ENCODE measurements at regions not wholly inside any gene's neighbourhood (a gene's known extent, or its start where the extent isn't known, plus 50 kb on each side); places are given as distances from the start of the nearest gene placed in this dataset.

DNA sequence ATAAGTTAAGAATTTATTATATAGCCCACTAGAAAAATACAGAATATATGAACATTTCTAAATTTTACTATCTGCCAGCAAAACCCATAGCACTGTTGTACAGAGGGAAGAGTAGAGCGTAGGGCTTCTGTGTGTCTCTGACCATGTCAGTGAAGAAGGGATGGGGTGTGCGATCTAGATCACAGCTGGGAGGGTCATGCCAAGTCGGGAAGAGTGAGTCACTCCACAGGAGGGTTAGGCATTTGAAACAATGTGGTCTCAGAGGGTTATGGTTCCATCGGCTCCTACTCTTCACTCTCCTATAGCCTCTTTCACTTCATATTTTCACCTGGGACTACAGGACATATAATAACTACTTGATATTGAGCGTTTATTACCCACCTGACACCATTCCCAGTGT is 185.1 kb upstream of the DDHD1 start:
- DNase-seq, result peak; percentile 9

DNA sequence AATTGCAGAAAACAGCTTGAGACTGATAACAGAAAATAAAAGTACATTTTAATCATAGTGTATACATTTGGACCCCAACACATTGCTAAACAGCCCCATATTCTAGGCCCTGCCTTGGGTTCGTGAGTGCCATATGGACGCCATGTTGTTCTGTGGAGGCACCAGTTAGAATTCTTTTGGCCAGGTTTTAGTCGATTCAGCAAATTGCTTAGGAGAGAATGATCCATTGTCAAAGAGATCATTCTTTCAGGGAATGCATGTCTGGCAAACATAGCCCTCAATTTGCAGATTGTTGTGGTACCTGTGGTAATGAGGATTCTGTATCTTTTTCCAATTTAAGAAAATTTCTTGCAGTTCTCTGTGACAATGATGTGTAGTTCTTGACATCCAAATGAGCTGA is 183.6 kb upstream of the DDHD1 start:
- no peak for DNase-seq

DNA sequence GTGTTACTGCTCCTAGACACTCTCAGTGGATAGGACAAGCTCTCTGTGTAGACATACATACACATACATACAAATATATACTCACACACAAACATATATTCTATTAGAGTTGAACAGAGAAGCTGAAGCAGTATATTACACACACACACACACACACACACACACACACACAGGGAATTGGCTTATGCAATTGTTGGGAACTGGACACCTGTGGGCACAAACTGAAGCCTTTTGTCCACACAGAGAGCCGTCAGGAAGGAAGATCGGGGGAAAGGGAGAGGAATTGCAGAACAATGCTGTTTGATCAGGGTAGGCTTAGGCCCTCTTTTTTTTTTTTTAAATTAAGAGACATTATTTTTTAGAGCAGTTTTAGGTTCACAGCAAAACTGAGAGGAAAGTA is 180.7 kb upstream of the DDHD1 start:
- DNase-seq, result no peak

DNA sequence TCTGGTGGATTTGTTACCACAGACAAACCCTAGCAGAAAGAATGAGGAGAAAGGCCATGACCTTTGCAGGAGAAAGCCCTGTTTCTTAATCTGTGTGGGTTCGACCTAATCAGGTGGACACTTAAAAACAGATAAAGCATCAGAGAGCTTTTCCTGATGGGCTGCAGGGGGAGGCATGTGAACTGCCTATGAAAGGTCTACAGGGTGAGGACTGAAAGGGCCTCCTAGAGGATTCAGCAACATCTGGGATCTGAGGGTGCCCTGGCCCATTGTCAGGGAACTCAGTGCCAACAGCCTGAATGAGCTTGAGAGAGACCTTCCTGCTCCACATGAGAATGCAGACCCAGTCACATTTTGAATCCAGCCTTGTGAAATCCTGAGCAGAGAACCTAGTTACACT is 178.8 kb upstream of the DDHD1 start:
- DNase-seq, result no peak

DNA sequence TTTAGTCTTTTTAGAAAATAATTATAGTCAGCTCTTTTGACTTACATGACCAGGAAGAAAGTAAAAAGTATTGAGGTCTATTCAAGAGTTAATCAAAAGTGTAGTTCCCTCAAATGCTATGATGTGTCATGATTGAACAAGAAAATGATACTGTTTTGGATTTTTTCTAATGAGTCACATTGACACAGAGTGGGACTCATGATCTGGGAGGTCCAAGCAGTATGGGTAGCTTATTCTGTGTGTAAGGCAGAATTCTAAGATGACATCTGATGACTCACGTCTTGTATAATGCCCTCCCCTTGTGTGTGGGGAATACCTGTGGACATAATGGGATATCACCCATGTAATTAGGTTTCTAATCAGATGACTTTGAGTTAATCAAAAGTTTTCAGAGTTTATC is 178.1 kb upstream of the DDHD1 start:
- no peak for DNase-seq

DNA sequence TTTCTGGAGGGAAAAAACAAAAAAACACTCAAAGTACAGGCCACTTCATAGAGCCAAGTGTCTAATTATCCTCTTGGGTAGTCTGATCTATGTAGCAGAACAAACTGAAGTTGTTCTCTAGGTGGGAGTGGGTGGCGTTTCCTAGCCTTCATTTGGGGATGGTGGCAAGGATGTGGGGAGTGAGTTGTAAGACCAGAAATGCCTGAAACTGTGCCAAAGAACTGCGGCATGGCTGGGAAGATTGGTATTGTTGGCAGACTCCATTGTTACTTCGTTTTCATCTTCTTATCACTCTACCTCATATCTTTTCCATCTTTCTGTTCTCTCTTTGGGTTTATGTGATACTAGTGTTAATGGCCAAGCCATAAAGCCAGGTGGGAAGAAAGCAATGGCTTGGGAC is 177.3 kb upstream of the DDHD1 start:
- no peak for DNase-seq

DNA sequence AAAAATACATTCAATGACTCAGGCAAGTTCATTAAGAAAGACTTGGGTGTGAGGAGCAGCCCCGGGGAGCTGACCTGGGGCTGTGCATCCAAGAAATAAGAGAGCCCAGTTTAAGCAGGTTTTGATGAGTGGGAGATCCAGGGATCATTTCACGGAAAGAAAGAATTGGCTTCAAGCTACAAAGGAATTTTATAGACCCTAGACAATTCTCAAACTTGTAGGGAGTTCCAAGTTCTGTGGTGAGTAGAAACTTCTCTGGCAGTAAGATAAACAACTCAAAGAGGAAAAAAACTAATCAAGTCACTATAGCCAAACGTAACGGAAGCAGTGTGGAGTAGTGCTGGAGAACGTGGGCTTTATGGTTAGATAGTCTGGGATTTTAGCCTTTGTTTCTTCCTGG is 175.7 kb upstream of the DDHD1 start:
- DNase-seq, result no peak

DNA sequence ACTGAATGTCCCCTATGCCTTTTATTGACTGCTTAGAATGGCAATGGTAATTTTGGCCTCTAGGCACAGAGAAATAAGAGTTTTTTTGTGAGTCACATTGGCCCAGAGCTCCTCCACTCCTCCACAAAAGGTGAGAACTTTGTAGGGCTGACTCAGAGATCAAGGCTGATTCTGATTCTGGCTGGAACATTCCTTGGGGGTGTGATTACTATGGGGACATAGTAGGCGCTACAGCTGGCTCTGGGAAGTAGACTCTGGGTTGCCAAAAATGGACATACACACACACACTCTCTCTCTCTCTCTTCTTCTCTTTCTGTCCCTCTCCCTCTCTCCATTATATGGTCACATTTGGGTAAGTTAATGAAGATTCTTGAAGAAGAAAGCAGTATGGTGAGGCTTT is 174.6 kb upstream of the DDHD1 start:
- DNase-seq, result peak; percentile 14

DNA sequence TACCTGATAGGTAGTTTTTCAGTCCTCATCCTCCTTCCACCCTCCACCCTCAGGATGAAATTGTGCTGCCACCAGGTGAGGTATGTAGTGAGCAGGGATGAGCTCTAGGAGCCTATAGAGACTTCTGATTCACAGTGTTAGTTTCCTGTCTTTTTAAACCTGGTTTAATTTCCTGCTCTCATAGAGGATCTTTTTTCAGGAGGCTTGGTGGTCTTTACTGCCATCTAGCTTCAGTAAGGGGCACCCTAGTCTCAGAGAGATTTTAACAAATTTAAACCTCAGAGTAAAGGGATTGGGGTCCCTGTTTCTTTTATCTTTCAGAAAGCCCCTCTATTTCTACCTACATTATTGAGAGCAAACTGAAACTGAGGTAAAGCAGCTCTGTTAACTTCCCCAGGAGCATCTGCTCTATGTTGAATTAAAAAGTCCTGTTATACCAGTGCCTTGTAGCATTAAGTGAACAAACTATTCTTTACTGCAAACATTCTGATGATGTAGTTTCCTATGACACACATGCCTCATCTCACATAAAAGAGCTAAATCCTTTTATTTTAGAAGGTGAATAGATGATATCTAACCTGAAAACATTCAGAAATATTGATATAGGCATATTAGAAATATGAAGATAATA is 172.2 kb upstream of the DDHD1 start:
- no peak for DNase-seq

DNA sequence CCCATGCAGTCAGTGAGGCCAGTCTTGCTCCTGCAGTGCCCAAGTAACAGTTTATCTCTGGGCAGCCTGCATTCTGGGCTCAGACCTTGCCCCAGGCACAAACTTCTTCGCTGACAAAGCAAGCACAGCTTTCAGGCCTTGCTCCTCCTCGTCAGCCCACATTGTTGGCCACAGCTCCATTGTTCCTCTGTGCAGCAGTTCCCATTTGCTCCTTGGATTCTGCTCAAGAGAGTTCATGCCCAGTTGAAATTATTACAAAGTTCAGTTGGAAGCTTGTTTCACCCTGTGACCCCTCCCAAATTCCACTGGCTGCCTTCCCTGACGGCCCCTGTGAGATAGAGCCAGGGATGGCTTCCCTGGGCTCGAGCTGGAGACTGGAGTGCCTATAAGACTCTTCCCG is 163.4 kb upstream of the DDHD1 start:
- DNase-seq, result no peak

DNA sequence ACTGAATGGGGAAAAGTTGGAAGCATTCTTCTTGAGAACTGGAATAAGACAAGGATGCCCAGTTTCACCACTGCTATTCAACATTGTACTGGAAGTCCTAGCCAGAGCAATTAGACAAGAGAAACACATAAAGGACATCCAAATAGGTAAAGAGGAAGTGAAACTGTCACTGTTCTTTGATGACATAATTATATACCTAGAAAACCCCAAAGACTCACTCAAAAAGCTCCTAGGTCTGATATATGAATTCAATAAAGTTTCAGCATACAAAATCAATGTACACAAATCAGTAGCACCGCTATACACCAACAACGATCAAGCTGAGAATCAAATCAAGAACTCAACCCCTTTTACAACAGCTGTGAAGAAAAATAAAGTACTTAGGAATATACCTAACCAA is 157.3 kb upstream of the DDHD1 start:
- no peak for DNase-seq

DNA sequence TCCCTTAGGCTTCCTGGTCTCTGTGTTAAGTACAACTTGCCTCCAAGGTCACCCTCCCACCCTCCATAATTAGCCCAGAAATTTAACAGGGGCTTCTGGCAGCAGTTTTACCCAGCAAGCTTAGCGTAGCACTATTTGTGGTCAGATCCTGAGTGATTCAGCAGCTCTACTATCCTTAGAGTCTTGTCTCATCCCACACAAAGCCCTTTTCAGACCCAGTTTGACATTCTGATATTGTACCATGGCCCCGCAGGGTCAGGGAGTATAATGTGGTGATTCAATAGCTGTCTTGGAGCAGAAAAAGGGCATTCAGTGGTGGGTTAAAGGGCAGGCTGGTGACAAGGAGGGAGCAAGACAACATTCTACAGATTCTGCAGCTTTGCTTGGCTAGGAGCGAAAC is 153.8 kb upstream of the DDHD1 start:
- DNase-seq, result no peak

DNA sequence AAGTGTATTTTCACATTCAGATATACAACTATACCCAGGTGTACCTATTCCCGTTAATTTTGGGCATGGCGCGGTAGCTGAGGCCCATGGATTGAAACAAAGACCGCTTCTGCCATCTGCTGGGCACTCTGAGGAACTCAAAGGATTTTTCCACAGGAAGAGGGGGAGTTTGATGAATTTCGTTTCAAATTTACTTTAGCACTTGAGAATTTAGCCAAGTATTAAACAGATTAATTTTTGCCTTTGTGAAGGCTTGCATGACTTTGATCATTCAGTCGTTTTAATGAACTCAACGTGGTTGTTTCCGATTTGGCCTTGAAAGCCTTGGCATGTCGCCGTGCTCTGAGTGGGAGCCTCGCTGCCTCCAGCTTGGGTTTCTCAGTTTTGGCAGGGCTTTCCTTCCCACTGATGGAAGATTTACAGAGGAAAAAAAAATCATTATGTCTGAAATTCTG is 153.2 kb upstream of the DDHD1 start:
- peak; percentile 8 for DNase-seq

DNA sequence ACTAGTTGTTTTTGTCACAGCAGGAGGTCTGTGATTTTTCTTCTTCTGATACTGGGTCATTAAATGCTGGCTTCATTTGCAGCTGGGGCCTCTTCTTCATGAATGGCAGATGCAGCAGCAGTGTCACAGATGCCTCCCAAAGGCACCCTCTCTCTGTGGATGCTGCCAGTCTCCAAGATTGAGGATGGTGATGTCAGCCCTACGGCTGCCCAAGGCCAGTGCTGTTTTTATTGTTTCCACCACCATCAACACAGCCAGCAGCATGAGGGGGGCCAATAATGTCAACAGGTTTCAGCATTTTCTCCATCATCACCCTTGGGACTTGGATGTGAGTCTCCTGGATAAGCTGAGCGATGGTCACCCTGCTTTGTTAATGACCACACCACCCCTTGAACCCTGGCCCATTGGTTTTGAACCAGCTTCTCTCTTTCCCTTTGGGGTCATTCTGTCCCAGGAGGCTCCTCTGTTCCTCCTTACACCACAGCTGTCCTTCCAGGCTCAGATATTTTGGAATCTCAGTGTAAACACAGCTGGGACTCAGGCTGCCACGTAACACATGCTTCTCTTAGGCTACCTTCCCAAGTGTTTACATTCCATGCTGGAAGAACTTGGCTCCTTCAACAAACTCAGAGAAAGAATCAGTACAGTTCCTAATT is 151.7 kb upstream of the DDHD1 start:
- no peak for DNase-seq

DNA sequence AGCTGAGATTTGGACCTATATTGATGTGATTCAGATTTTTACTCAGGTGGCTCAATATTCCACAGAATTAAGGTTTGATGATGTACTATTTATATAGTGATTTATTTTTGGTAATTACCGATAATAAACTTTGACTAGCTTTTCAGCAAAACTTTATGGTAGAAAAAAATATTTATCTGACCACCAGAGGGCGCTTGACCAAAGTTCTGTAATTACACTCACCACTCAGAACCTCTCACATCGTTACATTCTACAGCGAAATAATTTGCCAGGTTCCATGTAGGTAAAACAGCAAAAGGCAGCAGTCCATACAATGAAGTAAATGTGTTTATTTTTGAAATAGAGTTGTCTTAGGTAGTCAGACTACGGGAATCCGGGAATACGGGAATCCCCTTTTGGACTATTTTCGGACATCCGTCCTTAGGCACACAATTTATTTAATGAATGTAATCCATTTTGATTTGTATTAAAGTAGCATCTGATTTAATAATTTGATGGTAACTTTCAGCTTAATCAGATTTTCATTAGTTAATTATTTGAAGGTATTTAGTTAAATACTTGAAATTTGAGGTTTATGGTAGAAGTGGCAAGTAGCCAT is 143.0 kb upstream of the DDHD1 start:
- DNase-seq, result no peak

DNA sequence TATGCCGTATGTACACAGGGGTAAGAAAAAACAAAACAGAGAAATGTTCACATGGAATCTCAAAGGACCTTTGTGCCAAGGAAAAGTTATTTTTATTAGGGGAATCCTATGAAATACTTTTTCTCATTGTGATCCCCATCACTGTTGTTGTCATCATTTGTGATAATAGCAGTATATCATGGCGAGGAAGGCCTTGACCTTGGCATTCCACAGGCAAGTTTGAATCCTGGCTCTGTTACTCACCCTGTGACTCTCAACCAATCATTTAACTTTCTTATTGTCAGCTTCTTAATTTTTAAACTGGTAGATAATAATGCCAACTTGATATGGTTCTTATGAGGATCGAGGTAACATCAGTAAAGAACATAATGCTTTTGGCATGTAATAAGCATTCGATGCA is 142.2 kb upstream of the DDHD1 start:
- no peak for DNase-seq

DNA sequence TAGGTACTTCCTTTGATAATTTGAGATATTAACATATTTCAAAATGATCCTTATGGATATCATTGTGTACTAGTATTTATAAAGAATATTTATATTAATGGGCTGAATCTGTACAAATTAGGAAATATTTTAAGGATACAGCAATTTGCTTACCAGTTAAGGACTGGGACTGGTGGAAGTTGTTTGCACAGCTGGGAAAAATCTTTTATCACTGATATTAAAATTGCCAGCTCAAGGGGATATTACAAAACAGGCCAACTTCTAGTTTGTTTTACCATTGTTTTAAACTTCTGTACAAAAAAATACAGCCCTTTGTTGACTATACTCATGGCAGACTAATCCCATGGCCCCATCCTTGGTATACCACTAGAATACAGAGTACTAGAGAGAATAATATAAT is 133.2 kb upstream of the DDHD1 start:
- no peak for DNase-seq

DNA sequence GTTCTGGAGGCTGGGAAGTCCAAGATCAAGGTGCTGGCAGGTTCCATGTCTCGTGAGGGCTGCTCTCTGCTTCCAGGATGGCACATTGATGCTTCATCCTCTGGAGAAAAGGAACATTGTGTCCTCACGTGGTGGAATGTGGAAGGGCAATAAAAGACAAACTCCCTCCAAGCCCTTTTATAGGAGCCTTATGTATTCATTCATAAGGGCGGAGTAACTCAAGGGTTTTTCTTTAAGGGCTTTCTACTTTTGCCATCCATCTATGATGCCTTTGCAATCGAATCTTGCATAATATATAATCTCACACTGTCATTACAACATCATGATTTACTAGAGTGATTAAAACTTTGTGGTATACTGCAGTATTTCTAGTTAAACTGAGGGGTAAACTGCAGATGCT is 132.7 kb upstream of the DDHD1 start:
- DNase-seq, result no peak

DNA sequence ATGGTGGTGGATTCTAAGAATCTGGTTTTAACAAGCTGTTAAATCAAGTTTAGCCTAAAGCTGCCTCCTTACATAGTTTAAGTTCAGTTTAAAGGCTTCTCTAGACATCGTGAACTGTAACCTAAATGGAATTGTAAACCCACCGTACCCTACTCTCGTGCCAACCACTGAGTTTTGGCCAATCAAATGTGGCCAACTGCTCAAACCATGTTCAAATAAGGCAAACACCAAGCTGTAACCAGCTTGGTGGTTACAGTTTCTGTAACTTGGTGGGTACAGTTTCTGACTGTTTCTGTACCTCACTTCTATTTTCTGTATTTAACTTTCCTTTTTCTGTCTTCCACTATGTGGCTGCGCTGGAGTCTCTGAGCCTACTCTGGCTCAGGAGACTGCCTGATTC is 131.9 kb upstream of the DDHD1 start:
- no peak for DNase-seq

DNA sequence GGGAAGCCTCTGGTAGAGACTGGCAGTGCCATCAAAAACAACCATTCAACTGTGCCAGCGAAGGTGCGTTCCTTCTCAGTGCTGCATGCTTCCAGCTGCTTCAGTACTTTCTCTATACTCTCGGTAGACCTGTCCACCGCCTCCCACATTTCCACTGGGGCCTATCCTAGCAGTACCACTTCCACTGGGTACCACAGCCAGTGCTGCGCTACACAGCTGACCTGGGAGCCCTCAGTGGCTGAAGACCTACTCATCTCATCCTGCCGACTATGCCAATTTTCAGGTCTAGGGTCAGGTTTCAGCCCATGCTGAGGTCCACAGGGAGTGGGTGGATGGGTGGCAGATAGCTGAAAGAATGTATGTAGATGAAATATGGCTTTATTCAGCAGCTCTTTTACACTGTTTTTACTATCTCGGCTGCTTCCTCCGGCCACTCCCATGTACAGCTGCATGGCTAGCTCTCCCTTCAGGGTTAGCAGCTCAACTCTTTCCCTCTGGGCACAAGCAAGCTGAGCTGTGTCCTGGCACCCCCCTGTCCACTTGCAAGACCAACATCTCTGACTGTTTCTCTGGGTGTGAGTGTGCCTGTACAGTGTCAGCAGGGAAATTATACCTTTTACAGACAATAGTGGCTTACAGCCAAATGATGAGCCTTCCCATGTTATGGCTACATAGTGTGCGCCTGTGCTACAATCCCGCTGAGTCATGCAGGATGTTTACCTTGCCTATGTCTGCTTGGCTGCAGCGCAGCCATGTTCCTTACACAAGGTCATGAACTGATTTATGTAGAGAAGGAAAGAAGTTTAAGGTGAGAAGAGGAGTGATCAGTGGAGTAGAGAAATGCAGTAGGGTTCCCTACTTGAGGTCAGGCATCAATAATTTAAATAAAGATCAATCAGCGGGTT is 125.7 kb upstream of the DDHD1 start:
- no peak for DNase-seq

DNA sequence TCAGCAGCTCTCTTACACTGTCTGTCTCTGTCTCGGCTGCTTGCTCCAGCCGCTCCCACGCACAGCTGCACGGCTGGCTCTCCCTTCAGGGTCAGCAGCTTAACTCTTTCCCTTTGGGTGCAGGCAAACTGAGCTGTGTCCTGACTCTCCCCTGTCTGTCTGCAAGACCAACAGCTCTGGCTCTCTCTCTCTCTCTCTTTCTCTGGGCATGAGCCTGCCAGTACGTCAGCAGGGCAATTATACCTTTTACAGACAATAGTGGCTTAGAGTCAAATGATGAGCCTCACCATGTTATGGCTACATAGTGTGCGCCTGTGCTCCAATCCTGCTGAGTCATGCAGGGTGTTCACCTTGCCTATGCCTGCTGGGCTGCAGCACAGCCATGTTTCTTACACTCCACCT is 120.5 kb upstream of the DDHD1 start:
- no peak for DNase-seq

DNA sequence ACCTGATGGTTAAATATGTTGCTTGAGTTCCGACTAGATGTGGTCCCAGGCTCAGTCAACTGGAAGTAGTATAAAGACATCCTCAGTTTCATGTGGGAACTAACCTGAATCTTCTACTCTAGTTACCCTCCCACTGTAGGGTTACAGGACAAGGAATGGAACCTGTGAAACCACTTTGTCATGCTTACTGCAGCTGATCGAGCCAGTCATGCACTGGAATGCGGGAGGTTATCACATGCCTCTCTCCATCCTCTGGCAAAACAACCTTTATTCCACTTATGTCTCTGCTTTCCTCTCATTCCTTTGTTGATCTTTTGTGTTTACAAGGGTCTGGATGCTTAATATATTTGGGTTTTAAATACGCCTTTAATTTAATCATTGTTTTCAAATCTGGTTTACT is 111.9 kb upstream of the DDHD1 start:
- DNase-seq, result no peak

DNA sequence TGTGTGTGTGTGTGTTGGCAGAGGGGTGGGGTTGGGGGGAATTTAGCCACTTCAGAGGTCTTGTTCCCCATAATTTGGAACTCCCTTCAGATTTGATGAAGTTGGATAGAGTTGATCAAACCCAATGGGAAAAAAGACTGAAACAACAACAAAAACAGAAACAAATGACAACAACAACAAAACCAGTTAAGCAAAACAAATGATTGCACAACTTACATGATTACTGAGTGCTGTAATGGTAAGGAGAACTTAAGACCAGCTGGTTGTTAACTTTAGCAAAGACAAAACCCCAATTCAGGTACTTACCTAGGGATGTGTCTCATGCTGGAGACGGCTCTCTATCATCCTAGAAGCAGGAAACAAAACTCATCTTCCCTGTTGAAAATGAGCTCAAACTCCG is 107.8 kb upstream of the DDHD1 start:
- DNase-seq, result no peak

DNA sequence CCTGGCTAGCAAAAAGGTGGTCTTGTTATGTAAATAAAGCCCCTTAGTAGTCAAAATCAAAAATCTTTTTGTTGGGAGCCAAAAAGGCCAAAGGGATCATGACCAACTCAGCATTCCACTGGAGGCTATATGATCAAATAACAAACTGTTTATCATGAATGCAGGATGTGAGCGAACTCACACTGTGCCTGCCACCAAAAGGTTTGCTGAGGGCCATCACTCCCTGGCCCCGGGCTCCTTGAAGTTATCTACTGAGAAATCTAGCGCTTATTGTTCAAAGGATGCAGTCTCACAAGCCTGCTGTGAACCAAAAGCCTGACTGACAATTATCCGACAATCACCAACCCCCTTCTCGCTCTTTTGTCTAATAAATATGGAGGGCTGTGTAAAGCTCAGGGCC is 107.2 kb upstream of the DDHD1 start:
- no peak for DNase-seq

All from T1000 (cell line).